GM12878 (cell line): ENCODE measurements at regions not wholly inside any gene's neighbourhood (a gene's known extent, or its start where the extent isn't known, plus 50 kb on each side); places are given as distances from the start of the nearest gene placed in this dataset.

Experiments
- CEBPZ ChIP-seq: fragments of 150-350 bp; IDR thresholded peaks from 2 replicates; pipeline ENCODE4 v1.6.1; 2016; ENCODE audit warnings: low read depth, low read length
- IRF4 ChIP-seq: IDR thresholded peaks from 2 replicates; pipeline ENCODE4 v1.6.1; 2011; ENCODE audit warnings: low read depth, low read length
- LARP7 ChIP-seq: fragments of 450-650 bp; IDR thresholded peaks from 2 replicates; pipeline ENCODE4 v1.6.1; 2017; ENCODE audit warnings: mild to moderate bottlenecking
- NFYA ChIP-seq: IDR thresholded peaks from 2 replicates; pipeline ENCODE4 v1.6.1; 2011; ENCODE audit warnings: low read depth, mild to moderate bottlenecking, low read length, improper control_type of control experiment, borderline replicate concordance
- TF ChIP-seq, protein P1 (sequence below): IDR thresholded peaks from 2 replicates; pipeline ENCODE4 v1.6.1; 2012; ENCODE audit warnings: low read length, inconsistent platforms
- TF ChIP-seq, protein P2 (sequence below): fragments of 450-650 bp; IDR thresholded peaks from 2 replicates; pipeline ENCODE4 v1.6.1; 2017; ENCODE audit warnings: mild to moderate bottlenecking, moderate library complexity

GRCh38 chr5:6195711-6196358 is 182.5 kb downstream of the MED10 start (continued):
- TF ChIP-seq, protein P1, sequence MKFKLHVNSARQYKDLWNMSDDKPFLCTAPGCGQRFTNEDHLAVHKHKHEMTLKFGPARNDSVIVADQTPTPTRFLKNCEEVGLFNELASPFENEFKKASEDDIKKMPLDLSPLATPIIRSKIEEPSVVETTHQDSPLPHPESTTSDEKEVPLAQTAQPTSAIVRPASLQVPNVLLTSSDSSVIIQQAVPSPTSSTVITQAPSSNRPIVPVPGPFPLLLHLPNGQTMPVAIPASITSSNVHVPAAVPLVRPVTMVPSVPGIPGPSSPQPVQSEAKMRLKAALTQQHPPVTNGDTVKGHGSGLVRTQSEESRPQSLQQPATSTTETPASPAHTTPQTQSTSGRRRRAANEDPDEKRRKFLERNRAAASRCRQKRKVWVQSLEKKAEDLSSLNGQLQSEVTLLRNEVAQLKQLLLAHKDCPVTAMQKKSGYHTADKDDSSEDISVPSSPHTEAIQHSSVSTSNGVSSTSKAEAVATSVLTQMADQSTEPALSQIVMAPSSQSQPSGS: no peak
- TF ChIP-seq LARP7 (no peak), CEBPZ (no peak), IRF4 (no peak), NFYA (no peak)
- TF ChIP-seq, protein P2, sequence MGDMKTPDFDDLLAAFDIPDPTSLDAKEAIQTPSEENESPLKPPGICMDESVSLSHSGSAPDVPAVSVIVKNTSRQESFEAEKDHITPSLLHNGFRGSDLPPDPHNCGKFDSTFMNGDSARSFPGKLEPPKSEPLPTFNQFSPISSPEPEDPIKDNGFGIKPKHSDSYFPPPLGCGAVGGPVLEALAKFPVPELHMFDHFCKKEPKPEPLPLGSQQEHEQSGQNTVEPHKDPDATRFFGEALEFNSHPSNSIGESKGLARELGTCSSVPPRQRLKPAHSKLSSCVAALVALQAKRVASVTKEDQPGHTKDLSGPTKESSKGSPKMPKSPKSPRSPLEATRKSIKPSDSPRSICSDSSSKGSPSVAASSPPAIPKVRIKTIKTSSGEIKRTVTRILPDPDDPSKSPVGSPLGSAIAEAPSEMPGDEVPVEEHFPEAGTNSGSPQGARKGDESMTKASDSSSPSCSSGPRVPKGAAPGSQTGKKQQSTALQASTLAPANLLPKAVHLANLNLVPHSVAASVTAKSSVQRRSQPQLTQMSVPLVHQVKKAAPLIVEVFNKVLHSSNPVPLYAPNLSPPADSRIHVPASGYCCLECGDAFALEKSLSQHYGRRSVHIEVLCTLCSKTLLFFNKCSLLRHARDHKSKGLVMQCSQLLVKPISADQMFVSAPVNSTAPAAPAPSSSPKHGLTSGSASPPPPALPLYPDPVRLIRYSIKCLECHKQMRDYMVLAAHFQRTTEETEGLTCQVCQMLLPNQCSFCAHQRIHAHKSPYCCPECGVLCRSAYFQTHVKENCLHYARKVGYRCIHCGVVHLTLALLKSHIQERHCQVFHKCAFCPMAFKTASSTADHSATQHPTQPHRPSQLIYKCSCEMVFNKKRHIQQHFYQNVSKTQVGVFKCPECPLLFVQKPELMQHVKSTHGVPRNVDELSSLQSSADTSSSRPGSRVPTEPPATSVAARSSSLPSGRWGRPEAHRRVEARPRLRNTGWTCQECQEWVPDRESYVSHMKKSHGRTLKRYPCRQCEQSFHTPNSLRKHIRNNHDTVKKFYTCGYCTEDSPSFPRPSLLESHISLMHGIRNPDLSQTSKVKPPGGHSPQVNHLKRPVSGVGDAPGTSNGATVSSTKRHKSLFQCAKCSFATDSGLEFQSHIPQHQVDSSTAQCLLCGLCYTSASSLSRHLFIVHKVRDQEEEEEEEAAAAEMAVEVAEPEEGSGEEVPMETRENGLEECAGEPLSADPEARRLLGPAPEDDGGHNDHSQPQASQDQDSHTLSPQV: no peak
